ENCODE measurements at regions not wholly inside any gene's neighbourhood (a gene's known extent, or its start where the extent isn't known, plus 50 kb on each side); places are given as distances from the start of the nearest gene placed in this dataset.

DNA sequence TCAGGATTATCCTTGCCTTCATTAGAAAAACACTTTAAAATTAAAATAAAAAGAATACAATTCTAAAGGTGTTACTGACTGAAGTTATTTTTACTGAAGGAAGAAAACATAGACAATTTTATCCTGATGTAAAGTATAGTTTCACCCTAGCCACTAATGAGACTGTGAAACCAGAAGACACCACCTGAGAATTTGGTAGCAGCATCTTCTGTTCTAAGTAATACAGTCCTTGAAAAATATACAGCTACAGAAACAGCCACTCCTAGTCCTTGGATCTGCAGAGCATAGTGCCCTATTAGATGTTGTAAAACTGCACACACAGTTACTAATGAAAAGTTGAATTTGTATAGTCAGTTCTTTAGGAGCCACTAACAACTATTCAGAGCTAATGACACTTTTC, 377.7 kb downstream of the PRR16 start:
- ChIA-PET POLR2A (no interaction called here), CTCF (no interaction called here)
- TF ChIP-seq, protein P1, sequence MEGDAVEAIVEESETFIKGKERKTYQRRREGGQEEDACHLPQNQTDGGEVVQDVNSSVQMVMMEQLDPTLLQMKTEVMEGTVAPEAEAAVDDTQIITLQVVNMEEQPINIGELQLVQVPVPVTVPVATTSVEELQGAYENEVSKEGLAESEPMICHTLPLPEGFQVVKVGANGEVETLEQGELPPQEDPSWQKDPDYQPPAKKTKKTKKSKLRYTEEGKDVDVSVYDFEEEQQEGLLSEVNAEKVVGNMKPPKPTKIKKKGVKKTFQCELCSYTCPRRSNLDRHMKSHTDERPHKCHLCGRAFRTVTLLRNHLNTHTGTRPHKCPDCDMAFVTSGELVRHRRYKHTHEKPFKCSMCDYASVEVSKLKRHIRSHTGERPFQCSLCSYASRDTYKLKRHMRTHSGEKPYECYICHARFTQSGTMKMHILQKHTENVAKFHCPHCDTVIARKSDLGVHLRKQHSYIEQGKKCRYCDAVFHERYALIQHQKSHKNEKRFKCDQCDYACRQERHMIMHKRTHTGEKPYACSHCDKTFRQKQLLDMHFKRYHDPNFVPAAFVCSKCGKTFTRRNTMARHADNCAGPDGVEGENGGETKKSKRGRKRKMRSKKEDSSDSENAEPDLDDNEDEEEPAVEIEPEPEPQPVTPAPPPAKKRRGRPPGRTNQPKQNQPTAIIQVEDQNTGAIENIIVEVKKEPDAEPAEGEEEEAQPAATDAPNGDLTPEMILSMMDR (IDR thresholded peaks at IDR 0.05; ENCODE audit: control extremely low read depth, extremely low read depth, low read depth, missing control alignments), result no peak
- no peak for DNase-seq (ENCODE audit: extremely low spot score)

GRCh38 chr5:120843390-120843980, 379.4 kb downstream of the PRR16 start:
- ChIA-PET CTCF (no interaction called here), POLR2A (no interaction called here)
- DNase-seq (ENCODE audit: extremely low spot score), result no peak
- TF ChIP-seq, protein P1 (IDR thresholded peaks at IDR 0.05; ENCODE audit: control extremely low read depth, extremely low read depth, low read depth, missing control alignments), result no peak

GRCh38 chr5:120848883-120849282, 384.8 kb downstream of the PRR16 start:
- TF ChIP-seq, protein P1 (IDR thresholded peaks at IDR 0.05; ENCODE audit: control extremely low read depth, extremely low read depth, low read depth, missing control alignments), result no peak
- no peak for DNase-seq (ENCODE audit: extremely low spot score)
- POLR2A ChIA-PET, result no interaction called here
- CTCF ChIA-PET, result no interaction called here

- no peak for DNase-seq (ENCODE audit: extremely low spot score)
- CTCF ChIA-PET, result no interaction called here
- TF ChIP-seq, protein P1 (IDR thresholded peaks at IDR 0.05; ENCODE audit: control extremely low read depth, extremely low read depth, low read depth, missing control alignments), result no peak
- POLR2A ChIA-PET, result no interaction called here
These were observed 388.2 kb downstream of the PRR16 start for GRCh38 chr5:120852222-120852860.

DNA sequence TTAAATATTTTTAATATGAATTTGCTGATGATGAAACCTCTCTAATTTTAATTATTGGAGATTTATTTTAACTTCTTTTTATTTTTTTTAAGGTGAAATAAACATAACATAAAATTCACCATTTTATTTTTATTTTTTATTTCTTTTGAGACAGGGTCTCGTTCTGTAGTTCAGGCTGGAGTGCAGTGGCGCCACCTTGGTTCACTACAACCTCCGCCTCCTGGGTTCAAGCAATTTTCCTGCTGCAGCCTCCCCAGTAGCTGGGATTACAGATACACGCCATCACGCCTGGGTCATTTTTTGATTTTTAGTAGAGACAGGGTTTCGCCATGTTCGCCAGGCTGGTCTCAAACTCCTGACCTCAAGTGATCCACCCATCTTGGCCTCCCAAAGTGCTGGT, 402.9 kb downstream of the PRR16 start:
- POLR2A ChIA-PET, result no interaction called here
- no peak for DNase-seq (ENCODE audit: extremely low spot score)
- CTCF ChIA-PET, result no interaction called here

GRCh38 chr5:120869831-120870230, 405.7 kb downstream of the PRR16 start:
- CTCF ChIA-PET, result interaction anchor here (1.5 to 2.0 kb wide), 3 partner anchors 10 to 24 kb away, joined by 3 to 5 read pairs (median 5); no protein-coding TSS in a partner anchor
- POLR2A ChIA-PET, result no interaction called here
- DNase-seq (ENCODE audit: extremely low spot score), result no peak
- TF ChIP-seq, protein P1 (IDR thresholded peaks at IDR 0.05; ENCODE audit: control extremely low read depth, extremely low read depth, low read depth, missing control alignments), result no peak

More for the DNA sequence above, 402.9 kb downstream of the PRR16 start:
- TF ChIP-seq, protein P1 (IDR thresholded peaks at IDR 0.05; ENCODE audit: control extremely low read depth, extremely low read depth, low read depth, missing control alignments), result no peak

Data from GM10248 (cell line).